Brain microvascular endothelial cell (primary cell): ENCODE measurements at regions not wholly inside any gene's neighbourhood (a gene's known extent, or its start where the extent isn't known, plus 50 kb on each side); places are given as distances from the start of the nearest gene placed in this dataset.
A peak's percentile ranks its signal among the peaks of the same experiment; 100 is the strongest.
"Not testable (repeated sequence)": the region's sequence is repeated elsewhere in the genome, so short reads cannot be mapped to it uniquely, and the experiment has no call there.

Experiments
- DNase-seq: peaks from one replicate; pipeline ENCODE4 v3.0.0-alpha.2; 2020
- H3K27ac ChIP-seq: fragments of 250-450 bp; sonication (Bioruptor Pico); 2 replicates; pipeline ENCODE4 v1.5.1; 2020; ENCODE audit warnings: mild to moderate bottlenecking, moderate library complexity
- H3K27me3 ChIP-seq: fragments of 250-450 bp; sonication (Bioruptor Pico); replicated peaks from 2 replicates; pipeline ENCODE4 v1.5.1; 2020; ENCODE audit warnings: mild to moderate bottlenecking
- H3K36me3 ChIP-seq: fragments of 250-450 bp; sonication (Bioruptor Pico); replicated peaks from 2 replicates; pipeline ENCODE4 v1.5.1; 2020; ENCODE audit warnings: mild to moderate bottlenecking
- H3K4me3 ChIP-seq: 2 replicates; pipeline ENCODE4 v1.5.1; 2011; ENCODE audit warnings: low read depth, mild to moderate bottlenecking, control low read depth, low read length, moderate library complexity
- CTCF ChIP-seq: IDR thresholded peaks from 2 replicates; pipeline ENCODE4 v1.5.1; 2011; ENCODE audit warnings: low read depth, mild to moderate bottlenecking, moderate library complexity, low read length, control low read depth, inconsistent platforms; ENCODE audit errors: missing control alignments
- in situ Hi-C: cut with HindIII; loops from 2 replicates; pipeline ENCODE4 v1.10.0; 2017; ENCODE audit warnings: low sequenced_read_pairs, low pct_ligation_motif_present

GRCh38 chr2:63697160-63697559 is 108.4 kb downstream of the MDH1 start:
- no peak for DNase-seq
- TF ChIP-seq CTCF, result no peak
- in situ Hi-C loops, result no loop called here
- Histone ChIP-seq H3K4me3 (no peak overlapping the region), H3K36me3 (no peaks in the 10 kb centered on the region), H3K27ac (no peak overlapping the region), H3K27me3 (no peaks in the 10 kb centered on the region)

- Histone ChIP-seq H3K27me3 (no peaks in the 10 kb centered on the region), H3K36me3 (no peaks in the 10 kb centered on the region), H3K4me3 (no peak overlapping the region), H3K27ac (peak overlapping the region; percentile 35)
- in situ Hi-C loops, result no loop called here
- peak; percentile 73 for TF ChIP-seq CTCF
- DNase-seq, result peak; percentile 70
Measured at GRCh38 chr2:63698786-63699548, 110.2 kb downstream of the MDH1 start.

- TF ChIP-seq CTCF, result no peak
- no peaks in the 10 kb centered on the region for H3K27me3 ChIP-seq
- H3K36me3 ChIP-seq, result no peaks in the 10 kb centered on the region
- peak overlapping the region; percentile 35 for H3K27ac ChIP-seq
- in situ Hi-C loops, result no loop called here
- no peak overlapping the region for H3K4me3 ChIP-seq
- DNase-seq, result peak; percentile 21
Measured at GRCh38 chr2:63699549-63699839, 110.7 kb downstream of the MDH1 start.

- Histone ChIP-seq H3K4me3 (no peak overlapping the region), H3K27me3 (no peaks in the 10 kb centered on the region), H3K27ac (no peak overlapping the region), H3K36me3 (no peaks in the 10 kb centered on the region)
- TF ChIP-seq CTCF, result no peak
- DNase-seq, result no peak
- in situ Hi-C loops, result no loop called here
Measured at GRCh38 chr2:63700271-63700670, 111.5 kb downstream of the MDH1 start.

- no peak for DNase-seq
- Histone ChIP-seq H3K27ac (no peak overlapping the region), H3K4me3 (no peak overlapping the region), H3K36me3 (no peaks in the 10 kb centered on the region), H3K27me3 (no peaks in the 10 kb centered on the region)
- in situ Hi-C loops, result no loop called here
- TF ChIP-seq CTCF, result no peak
Measured at GRCh38 chr2:63701406-63701805, 112.6 kb downstream of the MDH1 start.

- H3K36me3 ChIP-seq, in situ Hi-C loops, DNase-seq, H3K27ac ChIP-seq, H3K27me3 ChIP-seq, H3K4me3 ChIP-seq: not testable (repeated sequence)
Measured at GRCh38 chr2:63706084-63706483, 117.3 kb downstream of the MDH1 start.
